ENCODE measurements at regions not wholly inside any gene's neighbourhood (a gene's known extent, or its start where the extent isn't known, plus 50 kb on each side); places are given as distances from the start of the nearest gene placed in this dataset.

GRCh38 chr1:168442931-168443330 is 100.9 kb downstream of the XCL2 start:
- Histone ChIP-seq H3K4me1 (ENCODE audit: low read length) (peaks cover 5% of the 10 kb centered on the region), H3K9ac (ENCODE audit: low read length) (no peak overlapping the region), H3K36me3 (replicated peaks; ENCODE audit: low read depth, low read length) (no peaks in the 10 kb centered on the region), H3K4me3 (ENCODE audit: low read length) (no peak overlapping the region), H4K20me1 (ENCODE audit: insufficient read depth, low read length) (no peaks in the 10 kb centered on the region), H3K27ac (ENCODE audit: low read length) (no peak overlapping the region), H2AFZ (ENCODE audit: low read depth, low read length) (no peak overlapping the region), H3K9me3 (ENCODE audit: insufficient read depth, low read length) (no peaks in the 10 kb centered on the region), H3K79me2 (ENCODE audit: low read length) (no peaks in the 10 kb centered on the region), H3K4me2 (ENCODE audit: low read length) (no peak overlapping the region), H3K27me3 (ENCODE audit: low read depth, low read length) (peaks cover 28% of the 10 kb centered on the region)
- TF ChIP-seq EZH2phosphoT487 (IDR thresholded peaks at IDR 0.05; ENCODE audit: low read depth): no peak
- TF ChIP-seq CTCF (IDR thresholded peaks at IDR 0.05; ENCODE audit: low read depth, low read length): no peak

- no peak overlapping the region for H3K9ac ChIP-seq (ENCODE audit: low read length)
- no peak overlapping the region for H3K4me3 ChIP-seq (ENCODE audit: low read length)
- H3K79me2 ChIP-seq (ENCODE audit: low read length): no peaks in the 10 kb centered on the region
- no peak overlapping the region for H3K4me2 ChIP-seq (ENCODE audit: low read length)
- H3K4me1 ChIP-seq (ENCODE audit: low read length): peaks cover 5% of the 10 kb centered on the region
- H4K20me1 ChIP-seq (ENCODE audit: insufficient read depth, low read length): no peaks in the 10 kb centered on the region
- no peak overlapping the region for H2AFZ ChIP-seq (ENCODE audit: low read depth, low read length)
- H3K27me3 ChIP-seq (ENCODE audit: low read depth, low read length): peaks cover 21% of the 10 kb centered on the region
- H3K27ac ChIP-seq (ENCODE audit: low read length): no peak overlapping the region
- no peaks in the 10 kb centered on the region for H3K36me3 ChIP-seq (replicated peaks; ENCODE audit: low read depth, low read length)
- H3K9me3 ChIP-seq (ENCODE audit: insufficient read depth, low read length): no peaks in the 10 kb centered on the region
- TF ChIP-seq EZH2phosphoT487 (IDR thresholded peaks at IDR 0.05; ENCODE audit: low read depth): no peak
- no peak for TF ChIP-seq CTCF (IDR thresholded peaks at IDR 0.05; ENCODE audit: low read depth, low read length)
Measured at GRCh38 chr1:168441745-168442144, 102.1 kb downstream of the XCL2 start.

- Histone ChIP-seq H2AFZ (ENCODE audit: low read depth, low read length) (peak overlapping the region; percentile 96), H4K20me1 (ENCODE audit: insufficient read depth, low read length) (no peaks in the 10 kb centered on the region), H3K79me2 (ENCODE audit: low read length) (no peaks in the 10 kb centered on the region), H3K27ac (ENCODE audit: low read length) (no peak overlapping the region), H3K27me3 (ENCODE audit: low read depth, low read length) (peaks cover 19% of the 10 kb centered on the region), H3K36me3 (replicated peaks; ENCODE audit: low read depth, low read length) (no peaks in the 10 kb centered on the region), H3K4me1 (ENCODE audit: low read length) (peaks cover 5% of the 10 kb centered on the region), H3K4me2 (ENCODE audit: low read length) (peak overlapping the region; percentile 82), H3K9ac (ENCODE audit: low read length) (no peak overlapping the region), H3K4me3 (ENCODE audit: low read length) (peak overlapping the region; percentile 71), H3K9me3 (ENCODE audit: insufficient read depth, low read length) (no peaks in the 10 kb centered on the region)
- TF ChIP-seq CTCF (IDR thresholded peaks at IDR 0.05; ENCODE audit: low read depth, low read length): peak; percentile 97
- TF ChIP-seq EZH2phosphoT487 (IDR thresholded peaks at IDR 0.05; ENCODE audit: low read depth): no peak
Measured at GRCh38 chr1:168439456-168440375, 104.1 kb downstream of the XCL2 start.

- Histone ChIP-seq H3K9ac (ENCODE audit: low read length) (no peak overlapping the region), H2AFZ (ENCODE audit: low read depth, low read length) (no peak overlapping the region), H3K4me1 (ENCODE audit: low read length) (peaks cover 5% of the 10 kb centered on the region), H3K4me3 (ENCODE audit: low read length) (no peak overlapping the region), H3K4me2 (ENCODE audit: low read length) (no peak overlapping the region), H3K27ac (ENCODE audit: low read length) (no peak overlapping the region), H3K79me2 (ENCODE audit: low read length) (no peaks in the 10 kb centered on the region), H3K9me3 (ENCODE audit: insufficient read depth, low read length) (no peaks in the 10 kb centered on the region), H3K36me3 (replicated peaks; ENCODE audit: low read depth, low read length) (no peaks in the 10 kb centered on the region), H3K27me3 (ENCODE audit: low read depth, low read length) (peaks cover 23% of the 10 kb centered on the region; the same call in 1 of the 2 replicates), H4K20me1 (ENCODE audit: insufficient read depth, low read length) (no peaks in the 10 kb centered on the region)
- TF ChIP-seq EZH2phosphoT487 (IDR thresholded peaks at IDR 0.05; ENCODE audit: low read depth) (no peak), CTCF (IDR thresholded peaks at IDR 0.05; ENCODE audit: low read depth, low read length) (no peak)
Measured at GRCh38 chr1:168438626-168439025, 105.2 kb downstream of the XCL2 start.
